ENCODE measurements at regions not wholly inside any gene's neighbourhood (a gene's known extent, or its start where the extent isn't known, plus 50 kb on each side); places are given as distances from the start of the nearest gene placed in this dataset.

GRCh38 chr10:8242295-8242872, 187.9 kb downstream of the GATA3 start:
- DNase-seq (no peak), ATAC-seq (no peak)
- intact Hi-C loops (cut with DNase I) = no loop called here
- peaks cover 0 to 12% of the 10 kb centered on the region in 2 donors for H3K9me3 ChIP-seq
- no peak overlapping the region for H3K27ac ChIP-seq
- TF ChIP-seq, protein P1, sequence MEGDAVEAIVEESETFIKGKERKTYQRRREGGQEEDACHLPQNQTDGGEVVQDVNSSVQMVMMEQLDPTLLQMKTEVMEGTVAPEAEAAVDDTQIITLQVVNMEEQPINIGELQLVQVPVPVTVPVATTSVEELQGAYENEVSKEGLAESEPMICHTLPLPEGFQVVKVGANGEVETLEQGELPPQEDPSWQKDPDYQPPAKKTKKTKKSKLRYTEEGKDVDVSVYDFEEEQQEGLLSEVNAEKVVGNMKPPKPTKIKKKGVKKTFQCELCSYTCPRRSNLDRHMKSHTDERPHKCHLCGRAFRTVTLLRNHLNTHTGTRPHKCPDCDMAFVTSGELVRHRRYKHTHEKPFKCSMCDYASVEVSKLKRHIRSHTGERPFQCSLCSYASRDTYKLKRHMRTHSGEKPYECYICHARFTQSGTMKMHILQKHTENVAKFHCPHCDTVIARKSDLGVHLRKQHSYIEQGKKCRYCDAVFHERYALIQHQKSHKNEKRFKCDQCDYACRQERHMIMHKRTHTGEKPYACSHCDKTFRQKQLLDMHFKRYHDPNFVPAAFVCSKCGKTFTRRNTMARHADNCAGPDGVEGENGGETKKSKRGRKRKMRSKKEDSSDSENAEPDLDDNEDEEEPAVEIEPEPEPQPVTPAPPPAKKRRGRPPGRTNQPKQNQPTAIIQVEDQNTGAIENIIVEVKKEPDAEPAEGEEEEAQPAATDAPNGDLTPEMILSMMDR (IDR thresholded peaks at IDR 0.05) = no peak
- no peaks in the 10 kb centered on the region for H3K36me3 ChIP-seq
- H3K4me1 ChIP-seq = no peaks in the 10 kb centered on the region
- peaks cover 0 to 10% of the 10 kb centered on the region in 2 donors for H3K27me3 ChIP-seq
- H3K4me3 ChIP-seq = no peak overlapping the region

DNA sequence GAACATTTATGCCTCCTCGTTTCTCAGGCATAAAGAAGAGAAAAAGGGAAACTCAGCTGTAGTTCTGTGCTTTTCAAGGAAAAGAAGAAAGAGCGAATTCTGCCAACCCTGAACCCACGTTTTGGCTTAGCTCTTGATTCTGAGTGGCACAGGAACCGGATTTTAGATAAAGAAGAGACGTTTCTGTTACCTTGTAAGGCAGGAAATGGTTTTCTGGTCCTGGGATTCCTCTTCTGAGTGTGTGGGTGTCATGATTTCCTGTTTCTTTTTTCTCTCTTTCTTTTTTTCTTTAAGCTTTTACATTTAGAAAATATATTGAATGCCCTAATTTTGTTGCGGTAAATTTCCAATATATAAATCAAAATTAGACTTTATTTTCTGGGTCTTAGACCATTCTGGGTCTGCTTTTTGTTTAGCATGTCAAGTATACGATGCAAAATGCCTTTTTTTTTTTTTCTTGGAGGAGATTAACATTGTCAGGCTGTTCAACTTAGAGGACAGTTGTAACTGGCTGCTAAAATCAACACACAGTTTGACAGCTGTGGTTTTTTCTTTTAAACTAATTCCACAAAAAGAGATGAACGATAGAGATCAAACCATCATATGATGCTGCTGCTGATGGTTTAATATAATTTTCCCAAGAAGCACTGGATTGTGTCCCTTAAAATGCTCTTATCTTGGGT, 190.8 kb downstream of the GATA3 start:
- H3K27ac ChIP-seq = no peak overlapping the region
- H3K9me3 ChIP-seq = peaks cover 0 to 12% of the 10 kb centered on the region in 2 donors
- H3K36me3 ChIP-seq = no peaks in the 10 kb centered on the region
- DNase-seq (no peak), ATAC-seq (no peak)
- no peaks in the 10 kb centered on the region for H3K4me1 ChIP-seq
- TF ChIP-seq, protein P1 (IDR thresholded peaks at IDR 0.05) = no peak
- H3K4me3 ChIP-seq = no peak overlapping the region
- H3K27me3 ChIP-seq = no peaks in the 10 kb centered on the region
- intact Hi-C loops (cut with DNase I) = no loop called here

DNA sequence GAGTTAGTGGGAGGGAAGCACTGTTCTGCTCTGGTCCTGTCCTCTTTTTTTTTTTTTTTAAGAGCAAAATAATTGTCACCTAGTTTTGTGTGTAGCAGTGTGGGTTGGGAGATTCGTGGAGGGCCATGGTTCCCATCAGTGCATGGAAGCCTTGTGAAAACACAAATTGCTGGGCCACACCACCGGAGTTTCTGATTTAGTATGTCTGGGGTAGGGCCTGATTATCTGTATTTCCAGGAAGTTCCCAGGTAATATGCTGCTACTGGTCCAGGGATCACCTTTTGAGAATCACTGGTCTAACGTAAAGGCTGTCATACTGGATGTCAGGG, 191.3 kb downstream of the GATA3 start:
- Histone ChIP-seq H3K4me1 (no peaks in the 10 kb centered on the region), H3K27ac (no peak overlapping the region), H3K4me3 (no peak overlapping the region), H3K9me3 (peaks cover 0 to 12% of the 10 kb centered on the region in 2 donors), H3K36me3 (no peaks in the 10 kb centered on the region), H3K27me3 (no peaks in the 10 kb centered on the region)
- no peak for DNase-seq
- intact Hi-C loops (cut with DNase I) = no loop called here
- no peak for ATAC-seq
- TF ChIP-seq, protein P1 (IDR thresholded peaks at IDR 0.05) = no peak

DNA sequence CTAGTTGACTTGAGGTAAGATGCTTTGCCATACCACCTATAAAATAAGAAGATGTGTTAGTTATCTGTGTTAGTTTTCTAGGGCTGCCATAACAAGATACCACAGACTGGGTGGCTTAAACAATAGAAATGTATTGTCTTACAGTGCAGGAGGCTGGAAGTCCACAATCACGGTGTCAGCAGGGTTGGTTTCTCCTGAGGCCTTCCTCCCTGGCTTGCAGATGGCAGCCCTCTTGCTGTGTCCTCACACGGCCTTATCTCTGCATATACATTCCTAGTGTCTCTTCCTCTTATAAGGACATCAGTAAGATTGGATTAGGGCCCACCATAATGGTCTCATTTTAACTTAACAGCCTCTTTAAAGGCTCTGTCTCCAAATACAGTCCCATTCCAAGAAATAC, 192.1 kb downstream of the GATA3 start:
- no peaks in the 10 kb centered on the region for H3K36me3 ChIP-seq

DNA sequence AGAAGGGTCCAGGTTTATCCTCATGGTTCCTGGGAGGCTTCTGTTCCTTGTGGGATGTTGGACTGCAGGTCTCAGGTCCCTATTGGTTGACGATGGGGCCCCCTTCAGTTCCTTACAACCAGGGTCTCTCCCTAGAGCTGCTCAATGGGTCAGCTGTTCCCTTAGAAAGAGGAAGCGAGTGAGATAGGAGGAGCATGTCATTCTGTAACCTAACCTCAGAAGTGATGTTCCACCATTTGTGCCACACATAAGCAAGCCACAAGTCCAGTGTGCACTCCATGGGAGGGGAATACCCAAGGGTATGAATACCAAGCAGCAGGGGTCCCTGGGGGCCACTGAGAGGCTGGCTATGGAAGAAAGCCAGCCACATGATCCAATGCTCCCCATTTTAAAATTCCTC, 192.7 kb downstream of the GATA3 start:
- DNase-seq (no peak), ATAC-seq (no peak)
- no peaks in the 10 kb centered on the region for H3K36me3 ChIP-seq
- intact Hi-C loops (cut with DNase I) = no loop called here
- TF ChIP-seq, protein P1 (IDR thresholded peaks at IDR 0.05) = no peak
- H3K27me3 ChIP-seq = no peaks in the 10 kb centered on the region
- H3K4me3 ChIP-seq = no peak overlapping the region
- no peaks in the 10 kb centered on the region for H3K4me1 ChIP-seq
- peaks cover 0 to 12% of the 10 kb centered on the region in 2 donors for H3K9me3 ChIP-seq
- no peak overlapping the region for H3K27ac ChIP-seq

More for the DNA sequence above, 192.1 kb downstream of the GATA3 start:
- no peak for DNase-seq
- Histone ChIP-seq H3K9me3 (peaks cover 0 to 12% of the 10 kb centered on the region in 2 donors), H3K4me1 (no peaks in the 10 kb centered on the region), H3K27me3 (no peaks in the 10 kb centered on the region), H3K4me3 (no peak overlapping the region), H3K27ac (no peak overlapping the region)
- intact Hi-C loops (cut with DNase I) = no loop called here
- TF ChIP-seq, protein P1 (IDR thresholded peaks at IDR 0.05) = no peak
- no peak for ATAC-seq
